Epithelial cell of proximal tubule (primary cell): ENCODE measurements at regions not wholly inside any gene's neighbourhood (a gene's known extent, or its start where the extent isn't known, plus 50 kb on each side); places are given as distances from the start of the nearest gene placed in this dataset.

Experiments used
- DNase-seq: peaks from one replicate; pipeline ENCODE4 v3.0.0-alpha.2; 2011; ENCODE audit warnings: low read depth
- H3K4me3 ChIP-seq: 2 replicates; pipeline ENCODE4 v1.5.1; 2011; ENCODE audit warnings: low read depth, mild to moderate bottlenecking, low read length
- CTCF ChIP-seq: conservative IDR thresholded peaks from 2 replicates; pipeline ENCODE4 v1.5.1; 2012; ENCODE audit warnings: low read depth, mild to moderate bottlenecking, low read length

- no peak overlapping the region for H3K4me3 ChIP-seq
- no peak for DNase-seq
- no peak for TF ChIP-seq CTCF
Observed at GRCh38 chr5:57111993-57112392, 61.9 kb upstream of the GPBP1 start.

GRCh38 chr5:57113481-57113880 lies 60.4 kb upstream of the GPBP1 start:
- no peak for TF ChIP-seq CTCF
- no peak overlapping the region for H3K4me3 ChIP-seq
- DNase-seq = no peak

GRCh38 chr5:57117596-57117995 lies 56.3 kb upstream of the GPBP1 start:
- no peak for DNase-seq
- no peak for TF ChIP-seq CTCF
- H3K4me3 ChIP-seq = no peak overlapping the region

- H3K4me3 ChIP-seq = no peak overlapping the region
- no peak for DNase-seq
- TF ChIP-seq CTCF = no peak
Observed at GRCh38 chr5:57119031-57119430, 54.8 kb upstream of the GPBP1 start.

- DNase-seq = no peak
- H3K4me3 ChIP-seq = no peak overlapping the region
- no peak for TF ChIP-seq CTCF
Observed at GRCh38 chr5:57124014-57124413, 49.8 kb upstream of the GPBP1 start.
